NOMO-1 (cell line): ENCODE measurements at regions not wholly inside any gene's neighbourhood (a gene's known extent, or its start where the extent isn't known, plus 50 kb on each side); places are given as distances from the start of the nearest gene placed in this dataset.
"Not testable (repeated sequence)": the region's sequence is repeated elsewhere in the genome, so short reads cannot be mapped to it uniquely, and the experiment has no call there.

Experiments
- DNase-seq, 2 experiments: peaks; one replicate each; lab custom pipeline; 2025; ENCODE audit not compliant: unreplicated experiment in 2 of 2; lab: John Stamatoyannopoulos, UW

DNA sequence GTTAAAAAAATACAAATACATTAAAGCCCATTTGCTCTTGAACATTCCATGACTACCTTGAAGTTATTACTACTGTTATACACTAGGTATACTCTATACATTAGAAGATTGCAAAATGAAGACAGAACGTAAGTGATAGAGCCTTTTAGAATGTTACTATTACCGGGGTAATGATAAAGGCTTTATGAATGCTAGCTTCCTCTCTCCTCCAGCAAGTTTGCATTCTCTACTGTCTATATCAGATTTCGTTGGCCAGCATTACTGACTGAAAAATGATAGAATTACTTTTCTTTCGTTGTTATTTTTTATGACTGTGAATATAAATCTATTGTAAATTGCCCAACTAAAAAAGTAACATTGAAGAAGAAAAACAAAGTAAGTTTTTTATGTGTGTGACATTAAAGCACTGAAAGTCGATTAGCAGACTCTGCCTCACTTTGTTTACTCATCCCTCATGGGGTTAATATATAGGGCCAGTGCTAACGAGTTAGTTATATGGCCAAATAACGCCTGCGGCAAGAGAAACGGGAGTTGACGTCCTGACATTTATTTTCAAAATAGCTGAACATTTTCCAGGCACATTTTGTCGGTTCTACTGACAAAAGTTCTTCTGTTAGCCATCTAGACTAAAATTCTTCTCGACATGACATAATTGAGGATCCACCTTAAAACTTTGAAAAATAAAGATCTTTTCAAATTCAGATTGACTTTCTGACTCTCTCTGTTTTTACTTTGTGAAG is 163.8 kb upstream of the KITLG start:
- no peak for DNase-seq

DNA sequence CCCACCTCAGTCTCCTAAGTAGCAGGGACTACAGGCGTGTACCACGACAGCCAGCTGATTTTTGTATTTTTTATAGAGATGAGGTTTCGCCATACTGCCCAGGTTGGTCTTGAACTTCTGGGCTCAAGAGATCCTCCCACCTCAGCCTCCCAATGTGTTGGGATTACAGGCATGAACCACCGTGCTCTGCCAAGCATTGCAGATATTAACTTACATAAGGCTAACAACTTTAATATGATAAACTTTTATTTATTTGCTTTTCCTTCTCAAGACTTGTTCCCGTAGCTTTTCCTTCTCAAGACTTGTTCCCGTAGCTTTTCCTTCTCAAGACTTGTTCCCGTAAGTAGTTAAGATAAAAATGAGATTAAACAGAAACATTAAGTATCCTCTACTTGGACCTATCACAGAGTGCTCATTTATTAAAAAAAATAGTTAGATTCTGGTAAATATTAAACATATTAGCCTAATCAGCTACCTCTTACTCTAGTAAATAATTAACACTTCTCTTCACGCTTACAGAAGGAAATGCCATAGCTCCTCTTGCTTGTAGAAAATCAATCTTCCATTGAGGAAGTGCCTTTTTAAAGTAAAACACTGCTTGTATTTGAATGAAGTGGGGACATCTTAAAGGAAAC is 157.7 kb upstream of the KITLG start:
- DNase-seq: no peak

DNA sequence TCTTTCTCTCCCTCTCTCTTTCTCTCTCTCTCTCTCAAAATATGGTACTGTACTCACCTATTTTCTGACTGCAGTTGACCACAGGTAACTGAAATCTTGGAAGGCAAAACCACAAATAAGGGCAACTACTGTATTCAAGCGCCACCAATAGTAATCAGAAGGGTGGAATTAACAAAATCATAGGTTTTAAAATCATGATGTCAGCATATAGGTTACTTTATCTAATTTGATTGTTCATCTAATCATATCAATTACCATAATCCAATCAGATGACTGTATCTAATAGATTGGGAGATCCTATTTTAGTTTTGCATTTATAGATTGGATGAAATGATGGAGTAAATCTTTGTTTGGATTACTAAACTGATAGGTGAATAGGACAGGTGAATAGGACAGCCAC is 155.8 kb upstream of the KITLG start:
- no peak for DNase-seq

DNA sequence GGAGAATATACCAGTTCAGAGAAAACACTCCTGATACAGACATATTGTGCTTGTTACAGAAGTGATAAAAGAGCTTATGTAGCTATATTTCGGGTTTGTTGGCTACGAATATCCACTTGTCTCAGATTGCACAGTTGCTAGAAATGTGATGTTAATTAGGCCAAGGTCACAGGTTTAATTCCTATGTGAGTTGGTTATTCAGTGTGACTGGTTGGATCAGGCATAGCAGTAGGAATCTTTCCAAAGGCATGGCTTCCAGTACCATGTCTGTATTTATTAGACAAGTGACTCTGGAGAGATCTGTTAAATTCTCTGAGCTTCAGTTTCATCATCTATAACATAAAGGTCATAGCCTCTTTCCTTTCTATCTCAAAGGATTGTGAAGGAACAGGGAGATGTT is 152.7 kb upstream of the KITLG start:
- DNase-seq: no peak

DNA sequence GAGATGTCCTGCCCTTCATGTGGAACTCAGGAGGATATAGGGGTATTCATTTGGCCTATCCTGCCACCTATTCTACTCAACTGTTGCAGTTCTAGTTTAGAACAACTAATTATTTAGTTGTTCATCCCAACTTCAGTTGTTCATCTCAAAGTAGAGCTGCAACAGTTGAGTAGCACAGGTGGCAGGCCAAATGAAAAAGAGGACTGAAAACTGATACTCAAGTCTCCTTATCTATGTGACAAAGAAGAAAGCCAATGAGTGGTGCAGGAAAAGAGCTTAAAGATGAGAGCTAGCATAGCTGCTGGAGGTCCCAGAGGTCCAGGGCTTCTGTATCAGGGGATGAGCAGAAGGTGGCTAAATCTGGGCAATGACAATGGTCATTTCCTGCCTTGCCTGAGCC is 148.9 kb upstream of the KITLG start:
- no peak for DNase-seq

DNA sequence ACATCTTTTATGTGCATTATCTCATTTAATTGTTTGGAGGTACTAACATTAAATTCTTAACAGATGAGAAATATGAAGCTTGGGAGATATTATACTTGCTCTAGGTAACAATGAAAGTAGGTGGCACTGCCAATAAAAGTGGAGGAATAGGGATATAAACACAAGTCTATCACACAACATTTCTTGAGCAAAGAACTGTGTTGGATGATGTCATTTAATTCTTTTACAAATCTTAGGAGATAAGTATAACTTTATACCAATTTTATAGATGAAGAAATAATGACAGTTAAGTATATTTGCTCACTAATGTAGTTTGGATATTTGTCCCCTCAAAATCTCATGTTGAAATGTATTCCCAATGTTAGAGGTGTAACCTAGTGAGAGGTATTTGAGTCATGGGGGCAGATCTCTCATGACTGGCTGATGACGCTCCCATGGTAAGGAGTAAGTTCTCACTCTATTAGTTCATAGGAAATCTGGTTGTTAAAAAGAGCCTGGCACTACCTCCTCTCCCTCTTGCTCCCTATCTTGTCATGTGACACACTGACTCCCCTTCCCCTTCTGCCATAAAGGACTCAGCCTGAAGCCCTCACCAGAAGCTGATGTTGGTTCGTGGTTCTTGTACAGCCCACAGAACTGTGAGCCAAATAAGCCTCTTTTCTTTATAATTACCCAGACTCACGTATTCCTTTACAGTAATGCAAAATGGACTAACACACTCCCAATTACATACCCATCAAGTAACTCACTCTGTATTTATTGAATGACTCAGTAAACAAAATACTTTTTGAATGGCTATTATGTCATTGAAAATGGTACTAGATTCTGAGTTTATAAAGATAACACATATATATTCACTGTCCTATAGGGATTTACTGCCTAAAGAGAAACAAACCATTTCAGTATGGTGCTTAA is 146.8 kb upstream of the KITLG start:
- no peak for DNase-seq

DNA sequence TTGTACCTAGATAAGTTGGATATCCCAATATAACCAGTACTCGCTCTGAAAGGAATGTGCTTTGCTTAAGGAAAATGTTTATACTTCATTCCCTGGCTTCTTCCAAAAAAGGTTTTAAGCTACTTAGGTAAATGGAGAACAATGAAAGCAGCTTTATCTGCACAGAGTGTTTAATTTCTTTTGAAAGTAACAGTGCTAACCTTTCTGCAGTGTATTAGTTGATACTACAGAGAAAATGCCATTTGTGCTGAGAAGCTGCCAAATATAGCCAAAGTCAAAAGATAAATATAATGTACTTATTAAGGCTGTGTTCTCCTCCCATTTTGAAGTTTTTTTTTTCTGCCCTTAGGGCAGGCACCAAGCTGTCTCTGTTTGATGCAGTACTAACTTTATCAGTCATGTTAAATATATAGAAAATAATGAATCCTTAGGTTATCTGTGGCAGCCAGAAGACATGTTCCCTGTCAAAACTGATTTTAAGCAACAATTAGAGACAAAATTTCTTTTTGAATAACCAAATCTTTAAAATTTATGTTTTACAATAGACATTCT is 145.4 kb upstream of the KITLG start:
- no peak for DNase-seq

DNA sequence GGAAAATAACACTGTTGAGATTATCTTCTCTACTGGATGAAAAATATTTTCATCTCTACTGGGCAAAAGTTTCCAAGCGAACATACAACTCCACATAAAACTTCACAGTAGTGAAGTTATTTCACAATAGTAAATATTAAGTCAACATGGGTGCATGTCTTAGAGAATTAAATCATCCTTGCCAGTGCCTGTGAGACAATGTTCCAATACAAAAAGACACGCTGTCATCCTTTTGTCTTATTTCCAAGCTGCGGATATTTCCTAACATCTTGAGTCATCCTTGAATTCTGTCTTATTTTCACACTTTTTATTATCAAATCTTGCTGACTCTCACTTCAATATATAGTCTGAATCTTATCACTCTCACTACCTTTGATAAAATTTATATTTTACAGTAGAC is 142.9 kb upstream of the KITLG start:
- no peak for DNase-seq

DNA sequence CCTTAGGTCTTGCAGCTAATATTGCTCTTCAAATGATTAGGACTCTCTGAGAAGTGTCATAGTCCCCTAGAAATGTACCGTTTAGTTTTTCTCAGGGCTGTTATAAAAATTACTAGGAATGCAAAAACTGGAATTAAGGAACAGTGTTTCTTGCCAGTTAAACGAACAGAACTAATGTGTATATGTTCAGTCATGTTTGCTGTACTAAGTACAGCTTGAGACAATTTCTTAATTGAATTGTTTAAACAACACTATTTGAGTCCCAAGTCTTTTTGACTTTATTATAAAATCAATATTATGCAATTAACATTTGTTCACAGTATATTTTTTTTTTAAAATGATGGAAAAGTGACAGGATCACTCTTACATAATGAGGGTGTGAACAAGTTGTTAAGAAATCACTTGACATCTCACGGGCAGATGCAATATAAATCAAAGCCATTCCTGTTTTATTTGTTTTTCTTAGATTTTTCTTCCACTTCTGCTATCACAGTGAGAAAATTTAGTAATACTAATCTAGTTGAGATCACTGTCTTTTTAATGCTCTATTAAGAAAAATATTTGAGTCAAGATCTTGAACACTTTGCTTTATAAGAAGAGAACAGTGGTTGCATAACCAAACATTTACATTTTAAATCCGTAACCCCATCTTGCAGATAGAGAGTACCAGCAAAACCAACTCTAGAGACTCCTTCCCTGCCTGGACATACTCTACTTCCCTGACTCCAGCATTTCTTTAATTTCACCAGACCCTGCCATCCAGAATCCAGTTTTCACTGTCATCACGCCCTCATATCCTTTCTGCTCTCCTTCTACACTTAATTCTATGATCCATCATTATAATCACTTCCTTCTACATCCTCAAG is 140.7 kb upstream of the KITLG start:
- no peak for DNase-seq

DNA sequence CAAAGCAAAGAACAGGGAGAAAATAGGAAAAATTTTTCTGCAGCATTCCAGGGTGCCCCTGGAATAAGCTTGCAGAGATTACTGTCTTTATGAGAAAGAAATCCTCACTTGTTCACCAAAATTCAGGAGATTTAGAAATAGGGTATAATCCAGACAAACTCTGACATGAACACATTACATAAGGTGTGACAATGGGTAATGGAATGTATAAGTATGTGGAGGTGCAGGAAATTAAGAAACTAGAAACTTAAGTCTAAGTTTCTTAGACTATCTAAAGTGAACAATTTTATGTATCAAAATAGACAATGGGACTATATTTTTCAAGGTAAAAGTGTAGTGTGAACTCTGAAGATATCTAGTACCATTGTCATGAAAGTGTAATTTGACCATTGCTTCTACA is 140.0 kb upstream of the KITLG start:
- no peak for DNase-seq

DNA sequence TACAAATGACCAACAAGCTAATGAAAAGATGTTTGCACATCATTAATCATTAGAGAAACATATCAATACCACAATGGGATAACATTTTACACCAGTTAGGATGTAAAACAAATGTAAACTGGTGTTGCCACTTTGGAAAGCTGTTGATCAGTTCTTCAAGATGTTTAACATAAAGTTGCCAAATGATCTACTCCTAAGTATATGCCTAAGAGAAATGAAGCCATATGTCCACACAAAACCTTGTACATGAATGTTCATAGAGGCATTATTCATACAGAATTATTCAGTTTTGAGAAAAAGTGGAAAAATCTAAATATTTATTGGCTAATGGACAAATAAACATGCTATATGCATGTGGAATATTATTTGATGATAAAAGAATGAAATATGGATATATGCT is 136.9 kb upstream of the KITLG start:
- no peak for DNase-seq

DNA sequence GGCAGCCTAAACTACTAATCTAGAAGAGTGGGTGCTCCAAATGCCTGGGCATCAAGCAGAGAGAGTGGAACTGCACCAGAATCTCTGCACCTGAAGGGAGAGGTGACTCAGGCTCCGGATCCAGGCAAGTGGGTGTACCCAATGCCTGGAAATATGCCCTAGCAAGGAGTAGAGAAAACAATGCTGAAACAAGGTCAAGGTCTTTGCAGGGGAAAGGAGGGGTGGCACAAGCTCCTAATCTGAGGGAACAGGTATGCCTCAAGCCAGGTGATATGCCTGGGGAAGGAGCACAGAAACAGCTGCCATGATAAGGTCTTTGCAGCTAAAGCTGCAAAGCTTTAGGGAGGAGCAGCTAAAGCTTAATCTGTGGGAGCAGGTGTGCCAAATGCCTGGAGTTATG is 136.0 kb upstream of the KITLG start:
- DNase-seq: no peak

DNA sequence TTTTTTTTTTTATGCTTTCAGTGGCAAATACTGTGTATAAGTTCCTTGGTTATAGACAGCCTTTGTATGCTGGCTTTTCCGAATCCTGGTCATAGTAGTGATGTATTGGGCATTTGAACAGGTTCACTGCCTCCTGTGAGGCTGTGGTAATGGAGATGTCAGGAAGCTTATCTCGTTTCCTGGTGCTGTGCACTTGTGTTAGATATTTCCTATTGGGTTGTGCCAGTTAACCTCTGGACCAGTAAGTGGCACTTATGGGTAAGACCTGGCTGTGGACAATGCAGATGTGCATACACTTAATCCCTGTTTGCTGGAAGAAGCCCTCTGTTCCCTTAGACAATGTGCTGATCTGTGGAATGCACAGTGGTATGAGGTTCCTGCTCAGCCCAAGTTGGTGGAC is 135.4 kb upstream of the KITLG start:
- DNase-seq: no peak

DNA sequence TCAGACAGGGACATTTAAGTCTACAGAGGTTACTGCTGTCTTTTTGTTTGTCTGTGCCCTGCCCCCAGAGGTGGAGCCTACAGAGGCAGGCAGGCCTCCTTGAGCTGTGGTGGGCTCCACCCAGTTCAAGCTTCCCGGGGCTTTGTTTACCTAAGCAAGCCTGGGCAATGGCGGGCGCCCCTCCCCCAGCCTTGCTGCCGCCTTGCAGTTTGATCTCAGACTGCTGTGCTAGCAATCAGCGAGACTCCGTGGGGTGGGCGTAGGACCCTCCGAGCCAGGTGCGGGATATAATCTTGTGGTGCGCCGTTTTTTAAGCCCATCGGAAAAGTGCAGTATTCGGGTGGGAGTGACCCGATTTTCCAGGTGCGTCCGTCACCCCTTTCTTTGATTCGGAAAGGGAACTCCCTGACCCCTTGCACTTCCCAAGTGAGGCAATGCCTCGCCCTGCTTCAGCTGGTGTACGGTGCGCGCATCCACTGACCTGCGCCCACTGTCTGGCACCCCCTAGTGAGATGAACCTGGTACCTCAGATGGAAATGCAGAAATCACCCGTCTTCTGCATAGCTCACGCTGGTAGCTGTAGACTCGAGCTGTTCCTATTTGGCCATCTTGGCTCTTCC is 134.1 kb upstream of the KITLG start:
- not testable (repeated sequence) for DNase-seq

DNA sequence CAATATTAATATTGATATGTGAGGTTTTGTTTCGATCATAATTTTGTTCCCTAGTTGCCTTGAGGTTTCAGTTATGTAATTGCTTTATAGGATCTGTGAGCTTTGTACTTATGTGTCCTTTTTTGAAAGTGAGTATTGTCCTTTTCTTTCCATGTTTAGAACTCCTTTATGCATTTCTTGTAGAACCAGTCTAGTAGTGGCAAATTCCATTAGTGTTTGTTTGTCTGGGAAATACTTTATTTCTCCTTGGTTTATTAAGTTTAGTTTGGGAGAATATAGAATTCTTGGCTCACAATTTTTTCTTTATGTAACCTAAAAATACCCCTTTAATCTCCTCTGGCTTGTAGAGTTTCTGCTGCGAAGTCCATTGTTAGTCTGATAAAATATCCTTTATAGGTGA is 127.5 kb upstream of the KITLG start:
- DNase-seq: no peak

DNA sequence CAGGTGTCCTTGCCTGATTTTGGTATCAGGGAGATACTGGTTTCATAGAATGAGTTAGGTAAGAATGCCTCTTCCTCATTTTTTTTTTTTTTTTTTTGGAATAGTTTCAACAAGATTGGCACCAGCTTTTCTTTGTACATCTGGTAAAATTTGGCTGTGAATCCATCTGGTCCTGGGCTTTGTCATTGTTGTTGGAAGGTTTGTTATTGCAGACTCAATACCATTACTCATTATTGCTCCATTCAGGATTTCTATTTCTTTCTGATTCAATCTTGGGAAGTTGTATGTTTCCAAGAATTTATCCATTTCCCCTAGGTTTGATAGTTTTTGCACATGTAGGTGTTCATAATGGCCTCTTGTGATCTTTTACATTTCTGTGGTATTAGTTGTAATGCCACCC is 126.0 kb upstream of the KITLG start:
- DNase-seq: no peak

DNA sequence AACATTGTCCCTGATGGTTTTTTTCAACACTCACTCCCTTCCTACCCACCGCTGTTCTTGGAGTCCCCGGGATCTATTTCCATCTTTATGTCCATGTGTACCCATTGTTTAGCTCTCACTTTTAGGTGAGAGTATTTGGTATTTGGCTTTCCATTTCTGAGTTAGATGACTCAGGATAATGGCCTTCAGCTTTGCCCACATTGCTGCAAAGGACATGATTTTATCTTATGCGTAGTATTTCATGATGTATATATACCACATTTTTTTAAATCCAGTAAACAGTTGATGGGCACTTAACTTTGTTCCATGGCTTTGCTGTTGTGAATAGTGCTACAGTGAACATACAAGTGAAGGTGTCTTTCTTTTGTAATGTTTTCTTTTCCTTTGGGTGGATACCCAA is 123.5 kb upstream of the KITLG start:
- DNase-seq: no peak

DNA sequence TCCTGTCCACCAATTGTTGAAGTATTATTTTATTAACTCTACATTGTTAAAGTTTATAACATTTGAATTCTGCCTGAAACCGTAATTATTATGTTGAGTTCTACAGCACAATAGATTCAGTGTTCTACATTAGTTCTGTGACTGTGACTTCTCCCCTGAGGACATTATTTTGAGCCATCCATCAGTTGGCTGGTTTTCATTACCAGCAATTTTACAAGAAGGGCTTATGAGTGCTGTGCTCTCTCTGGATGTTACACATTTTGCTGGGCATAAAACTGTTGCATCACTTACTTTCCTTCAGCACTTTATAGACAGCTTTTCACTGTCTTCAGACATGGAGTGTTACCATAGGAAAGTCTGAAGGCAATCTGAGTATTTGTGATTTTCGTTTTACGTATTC is 118.2 kb upstream of the KITLG start:
- no peak for DNase-seq

DNA sequence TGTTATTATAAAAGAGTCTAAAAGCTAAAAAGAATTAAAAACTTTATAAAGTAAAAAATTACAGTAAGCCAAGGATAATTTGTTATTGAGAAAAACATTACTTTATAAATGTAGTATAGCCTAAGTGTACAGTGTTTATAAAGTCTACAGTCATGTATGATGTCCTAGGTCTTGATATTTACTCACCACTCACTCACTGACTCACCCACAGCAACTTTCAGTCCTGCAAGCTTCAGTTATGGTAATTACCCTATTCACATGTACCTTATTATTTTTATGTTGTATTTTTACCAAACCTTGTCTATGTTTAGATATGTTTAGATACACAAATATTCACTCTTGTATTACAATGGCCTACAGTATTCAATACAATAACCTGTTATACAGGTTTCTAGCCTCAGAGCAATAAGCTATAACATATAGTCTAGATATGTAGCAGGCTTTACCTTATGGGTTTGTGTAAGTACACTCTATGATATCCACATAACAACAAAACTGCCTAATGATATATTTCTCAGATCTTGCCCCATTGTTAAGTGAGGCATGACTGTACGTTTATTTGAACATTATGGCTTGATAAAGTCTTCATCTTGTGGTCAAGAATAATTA is 113.7 kb upstream of the KITLG start:
- no peak for DNase-seq

DNA sequence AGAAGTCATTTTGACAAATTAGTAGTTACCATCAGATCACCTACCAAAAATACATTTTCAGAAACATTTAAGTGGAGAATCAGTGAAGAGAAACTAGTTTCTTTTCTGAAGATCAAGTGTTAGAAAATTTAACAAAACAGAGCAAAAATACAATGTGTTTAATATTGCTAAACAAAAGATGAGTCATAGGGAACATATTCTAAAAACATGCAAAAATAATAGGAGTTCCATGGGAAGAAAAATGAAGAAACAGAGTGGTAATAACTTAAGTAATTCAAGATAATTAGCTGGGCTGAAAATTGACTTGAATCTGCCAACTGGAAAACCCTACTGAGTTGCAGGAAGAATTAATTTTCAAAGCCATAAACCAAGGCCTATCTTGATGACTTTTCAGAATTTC is 111.5 kb upstream of the KITLG start:
- DNase-seq: no peak
